Ovary (tissue), 3 donors: ENCODE measurements at regions not wholly inside any gene's neighbourhood (a gene's known extent, or its start where the extent isn't known, plus 50 kb on each side); places are given as distances from the start of the nearest gene placed in this dataset.

Source experiments
- CTCF ChIP-seq, 3 donors: fragments of 450-650 bp in 2 of 3; fragments of 200-600 bp in 1 of 3; IDR thresholded peaks; one replicate each; pipeline versions ENCODE4 v1.5.1 to v1.8.0; 2016 to 2022; ENCODE audit warnings: antibody characterized with exemption in 3 of 3, mild to moderate bottlenecking in 1 of 3
- EP300 ChIP-seq: sonication (generic); formaldehyde crosslinking; IDR thresholded peaks from one replicate; pipeline ENCODE4 v1.6.1; 2017; ENCODE audit warnings: antibody characterized with exemption
- POLR2A ChIP-seq: fragments of 450-650 bp; IDR thresholded peaks from one replicate; pipeline ENCODE4 v1.6.1; 2017; ENCODE audit warnings: antibody characterized with exemption, mild to moderate bottlenecking, moderate library complexity
- donor health status: DM: no; HTN: no; CAD: no.

GRCh38 chr15:93811305-93811704 lies 420.1 kb upstream of the MCTP2 start:
- TF ChIP-seq CTCF (IDR thresholded peaks at IDR 0.05), result no peak
- no peak for TF ChIP-seq EP300
- TF ChIP-seq POLR2A, result no peak
